ENCODE measurements at regions not wholly inside any gene's neighbourhood (a gene's known extent, or its start where the extent isn't known, plus 50 kb on each side); places are given as distances from the start of the nearest gene placed in this dataset.

DNA sequence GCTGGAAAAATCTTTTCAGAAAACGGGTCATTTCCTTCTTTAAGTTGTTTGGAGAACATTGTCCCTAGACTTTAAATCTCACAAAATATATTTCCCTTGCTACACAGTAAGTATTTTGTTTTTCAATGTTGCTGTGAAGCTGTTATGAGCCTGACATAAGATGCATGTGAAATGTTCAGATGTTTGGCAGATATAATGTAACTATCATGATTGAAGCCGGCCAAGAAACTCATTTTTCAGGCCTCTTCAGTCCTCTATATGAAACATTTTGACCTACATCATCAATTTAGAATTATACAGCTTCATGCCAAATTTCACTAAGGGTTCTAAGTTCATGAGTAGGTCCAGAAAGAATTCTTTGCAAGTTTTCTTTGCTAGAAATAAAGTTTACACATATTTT, 133.8 kb downstream of the JRKL start:
- no peak for TF ChIP-seq TAF1 (IDR thresholded peaks at IDR 0.05; ENCODE audit: low read depth, low read length)
- TF ChIP-seq POLR2A (IDR thresholded peaks at IDR 0.05; ENCODE audit: low read depth, low read length): no peak
- TF ChIP-seq POLR2AphosphoS5 (IDR thresholded peaks at IDR 0.05; ENCODE audit: low read depth, low read length): no peak
- TF ChIP-seq SPI1 (IDR thresholded peaks at IDR 0.05; ENCODE audit: low read depth, low read length): no peak
- TF ChIP-seq PAX5 (IDR thresholded peaks at IDR 0.05; ENCODE audit: insufficient read depth, low read length, severe bottlenecking): no peak

Measured in GM12891 (cell line).